Loucy (cell line): ENCODE measurements at regions not wholly inside any gene's neighbourhood (a gene's known extent, or its start where the extent isn't known, plus 50 kb on each side); places are given as distances from the start of the nearest gene placed in this dataset.

ENCODE experiments used
- H2AFZ ChIP-seq: fragments of 200-600 bp; sonication (generic); 2 replicates; pipeline ENCODE4 v1.6.0; 2016; ENCODE audit warnings: antibody characterized with exemption, mild to moderate bottlenecking, low read length, moderate library complexity
- H3F3A ChIP-seq: fragments of 200-600 bp; 2 replicates; pipeline ENCODE4 v1.6.0; 2016; ENCODE audit warnings: antibody characterized with exemption, low read depth, mild to moderate bottlenecking
- H3K27me3 ChIP-seq: fragments of 200-600 bp; sonication (generic); 2 replicates; pipeline ENCODE4 v1.6.1; 2014; ENCODE audit warnings: low read length, mild to moderate bottlenecking; ENCODE audit not compliant: insufficient read depth, poor library complexity, severe bottlenecking
- H3K36me3 ChIP-seq: fragments of 200-600 bp; sonication (generic); 2 replicates; pipeline ENCODE4 v1.6.1; 2016; ENCODE audit warnings: low read length; ENCODE audit not compliant: insufficient read depth
- H3K4me1 ChIP-seq: fragments of 200-600 bp; sonication (generic); 2 replicates; pipeline ENCODE4 v1.5.1; 2014; ENCODE audit warnings: low read length, mild to moderate bottlenecking; ENCODE audit not compliant: insufficient read depth, poor library complexity, severe bottlenecking
- H3K4me2 ChIP-seq: fragments of 200-600 bp; sonication (generic); 2 replicates; pipeline ENCODE4 v1.6.0; 2014; ENCODE audit warnings: antibody characterized with exemption, low read length, low read depth, mild to moderate bottlenecking; ENCODE audit not compliant: poor library complexity, severe bottlenecking
- H3K4me3 ChIP-seq: fragments of 200-600 bp; sonication (generic); 2 replicates; pipeline ENCODE4 v1.5.1; 2014; ENCODE audit warnings: low read length, mild to moderate bottlenecking, mixed read lengths; ENCODE audit not compliant: poor library complexity, severe bottlenecking
- H3K79me2 ChIP-seq: fragments of 200-600 bp; sonication (generic); 2 replicates; pipeline ENCODE4 v1.6.1; 2014; ENCODE audit warnings: low read length; ENCODE audit not compliant: insufficient read depth
- H3K9ac ChIP-seq: fragments of 200-600 bp; sonication (generic); 2 replicates; pipeline ENCODE4 v1.6.0; 2014; ENCODE audit warnings: mild to moderate bottlenecking, low read depth, low read length, moderate library complexity; ENCODE audit not compliant: poor library complexity, severe bottlenecking
- H3K9me2 ChIP-seq: fragments of 200-600 bp; sonication (generic); replicated peaks from 2 replicates; pipeline ENCODE4 v1.6.1; 2016; ENCODE audit warnings: low read depth, low read length, mixed read lengths
- H3K9me3 ChIP-seq: fragments of 200-600 bp; sonication (generic); 2 replicates; pipeline ENCODE4 v1.6.1; 2014; ENCODE audit warnings: mild to moderate bottlenecking, antibody characterized with exemption, low read length, low read depth; ENCODE audit not compliant: insufficient read depth
- H4K20me1 ChIP-seq: fragments of 200-600 bp; sonication (generic); 2 replicates; pipeline ENCODE4 v1.6.0; 2014; ENCODE audit warnings: antibody characterized with exemption, low read length, mild to moderate bottlenecking; ENCODE audit not compliant: insufficient read depth, poor library complexity, severe bottlenecking
- EZH2phosphoT487 ChIP-seq: fragments of 200-600 bp; IDR thresholded peaks from 2 replicates; pipeline ENCODE4 v1.6.1; 2018; ENCODE audit warnings: antibody characterized with exemption, mild to moderate bottlenecking, moderate library complexity, borderline replicate concordance
- TF ChIP-seq, protein P1 (sequence below): fragments of 200-600 bp; sonication (generic); conservative IDR thresholded peaks from 2 replicates; pipeline ENCODE4 v1.5.1; 2014; ENCODE audit warnings: mild to moderate bottlenecking, antibody characterized with exemption, low read length

DNA sequence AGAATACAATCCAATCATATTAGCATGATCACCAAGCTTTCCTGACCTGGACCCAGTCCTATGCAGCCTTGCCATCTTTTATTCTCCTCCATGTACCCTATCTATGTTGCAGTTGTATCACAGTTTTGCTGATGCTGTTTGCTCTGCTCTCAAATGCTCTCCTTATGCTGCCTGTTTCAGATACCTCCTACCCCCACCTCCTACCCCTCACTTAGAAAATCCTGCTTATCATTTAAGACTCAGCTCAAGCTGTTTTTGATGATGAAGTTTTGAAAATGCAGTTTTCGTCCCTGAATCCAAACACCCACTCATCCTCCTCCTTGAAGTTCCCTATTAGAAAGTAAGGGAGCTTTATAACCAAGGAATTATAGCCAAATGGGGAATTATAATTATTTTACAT lies 457.4 kb upstream of the ATP2B1 start:
- Histone ChIP-seq H3K79me2 (no peaks in the 10 kb centered on the region), H2AFZ (no peak overlapping the region), H3K9ac (no peak overlapping the region), H3K4me3 (no peak overlapping the region), H3K4me2 (no peak overlapping the region), H3K4me1 (no peaks in the 10 kb centered on the region), H3K9me2 (no peaks in the 10 kb centered on the region), H3K36me3 (no peaks in the 10 kb centered on the region), H3K9me3 (no peaks in the 10 kb centered on the region), H3F3A (no peaks in the 10 kb centered on the region), H4K20me1 (no peaks in the 10 kb centered on the region), H3K27me3 (no peaks in the 10 kb centered on the region)
- TF ChIP-seq EZH2phosphoT487 = no peak
- TF ChIP-seq, protein P1, sequence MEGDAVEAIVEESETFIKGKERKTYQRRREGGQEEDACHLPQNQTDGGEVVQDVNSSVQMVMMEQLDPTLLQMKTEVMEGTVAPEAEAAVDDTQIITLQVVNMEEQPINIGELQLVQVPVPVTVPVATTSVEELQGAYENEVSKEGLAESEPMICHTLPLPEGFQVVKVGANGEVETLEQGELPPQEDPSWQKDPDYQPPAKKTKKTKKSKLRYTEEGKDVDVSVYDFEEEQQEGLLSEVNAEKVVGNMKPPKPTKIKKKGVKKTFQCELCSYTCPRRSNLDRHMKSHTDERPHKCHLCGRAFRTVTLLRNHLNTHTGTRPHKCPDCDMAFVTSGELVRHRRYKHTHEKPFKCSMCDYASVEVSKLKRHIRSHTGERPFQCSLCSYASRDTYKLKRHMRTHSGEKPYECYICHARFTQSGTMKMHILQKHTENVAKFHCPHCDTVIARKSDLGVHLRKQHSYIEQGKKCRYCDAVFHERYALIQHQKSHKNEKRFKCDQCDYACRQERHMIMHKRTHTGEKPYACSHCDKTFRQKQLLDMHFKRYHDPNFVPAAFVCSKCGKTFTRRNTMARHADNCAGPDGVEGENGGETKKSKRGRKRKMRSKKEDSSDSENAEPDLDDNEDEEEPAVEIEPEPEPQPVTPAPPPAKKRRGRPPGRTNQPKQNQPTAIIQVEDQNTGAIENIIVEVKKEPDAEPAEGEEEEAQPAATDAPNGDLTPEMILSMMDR = no peak

DNA sequence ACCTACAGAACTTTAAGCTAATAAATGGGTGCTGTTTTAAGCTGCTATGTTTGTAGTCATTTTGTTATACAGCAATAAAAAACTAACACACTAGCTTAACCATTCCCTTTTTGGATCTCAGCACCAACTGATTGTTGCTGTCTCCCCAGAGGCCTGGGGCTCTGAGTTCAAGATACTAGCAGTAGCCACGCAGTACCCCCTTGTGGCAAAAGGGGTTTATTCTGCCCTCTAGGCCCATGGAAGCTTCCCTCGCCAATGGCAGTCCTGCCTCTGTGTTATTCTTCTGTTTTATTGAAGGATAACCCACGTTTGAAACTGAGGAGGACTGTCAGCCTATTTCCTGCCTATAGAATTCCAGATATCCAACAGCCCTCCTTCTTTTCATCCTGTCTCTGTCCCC lies 455.3 kb upstream of the ATP2B1 start:
- H3K9ac ChIP-seq = no peak overlapping the region
- H3K79me2 ChIP-seq = no peaks in the 10 kb centered on the region
- no peaks in the 10 kb centered on the region for H3K27me3 ChIP-seq
- H3K9me3 ChIP-seq = no peaks in the 10 kb centered on the region
- H3K36me3 ChIP-seq = no peaks in the 10 kb centered on the region
- H2AFZ ChIP-seq = no peak overlapping the region
- no peak overlapping the region for H3K4me2 ChIP-seq
- H3K4me3 ChIP-seq = no peak overlapping the region
- H3K4me1 ChIP-seq = no peaks in the 10 kb centered on the region
- no peaks in the 10 kb centered on the region for H3F3A ChIP-seq
- no peaks in the 10 kb centered on the region for H4K20me1 ChIP-seq
- TF ChIP-seq EZH2phosphoT487 = no peak
- TF ChIP-seq, protein P1 = peak; percentile 32
- H3K9me2 ChIP-seq = no peaks in the 10 kb centered on the region

DNA sequence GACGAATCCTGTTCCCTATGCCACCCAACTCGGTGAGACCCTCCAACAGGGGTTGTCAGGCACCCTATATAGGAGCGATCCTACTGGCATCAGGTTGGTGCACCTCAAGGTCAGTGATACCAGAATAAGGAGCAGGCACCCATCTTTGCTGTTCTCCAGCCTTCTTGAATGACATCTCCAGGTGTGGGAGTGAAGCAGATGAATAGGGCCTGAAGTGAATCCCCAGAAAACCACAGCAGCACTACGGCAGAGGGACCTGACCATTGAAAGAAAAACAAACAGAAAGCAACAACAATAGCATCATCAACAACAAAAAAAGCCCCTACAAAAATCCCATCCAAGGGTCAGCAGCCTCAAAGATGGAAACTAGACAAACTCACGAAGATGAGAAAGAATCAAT lies 445.2 kb upstream of the ATP2B1 start:
- no peaks in the 10 kb centered on the region for H3K79me2 ChIP-seq
- H3K36me3 ChIP-seq = no peaks in the 10 kb centered on the region
- no peaks in the 10 kb centered on the region for H3K9me3 ChIP-seq
- no peaks in the 10 kb centered on the region for H3F3A ChIP-seq
- H3K27me3 ChIP-seq = no peaks in the 10 kb centered on the region
- peaks cover 12% of the 10 kb centered on the region for H3K4me1 ChIP-seq
- no peak overlapping the region for H3K4me2 ChIP-seq
- TF ChIP-seq, protein P1 = no peak
- TF ChIP-seq EZH2phosphoT487 = no peak
- no peak overlapping the region for H3K4me3 ChIP-seq
- no peaks in the 10 kb centered on the region for H4K20me1 ChIP-seq
- H3K9ac ChIP-seq = no peak overlapping the region
- H2AFZ ChIP-seq = 0 out of 2 replicates have a peak overlapping the region, but pooled peaks have one; percentile 39
- no peaks in the 10 kb centered on the region for H3K9me2 ChIP-seq
